HuH-7.5 (cell line): ENCODE measurements at regions not wholly inside any gene's neighbourhood (a gene's known extent, or its start where the extent isn't known, plus 50 kb on each side); places are given as distances from the start of the nearest gene placed in this dataset.

Source experiments
- DNase-seq: peaks from one replicate; pipeline ENCODE4 v3.0.0; 2011; ENCODE audit warnings: low spot score

GRCh38 chr14:82047777-82048470 is 514.3 kb upstream of the SEL1L start:
- DNase-seq, result no peak

GRCh38 chr14:82052778-82053177 is 519.1 kb upstream of the SEL1L start:
- DNase-seq, result no peak

DNA sequence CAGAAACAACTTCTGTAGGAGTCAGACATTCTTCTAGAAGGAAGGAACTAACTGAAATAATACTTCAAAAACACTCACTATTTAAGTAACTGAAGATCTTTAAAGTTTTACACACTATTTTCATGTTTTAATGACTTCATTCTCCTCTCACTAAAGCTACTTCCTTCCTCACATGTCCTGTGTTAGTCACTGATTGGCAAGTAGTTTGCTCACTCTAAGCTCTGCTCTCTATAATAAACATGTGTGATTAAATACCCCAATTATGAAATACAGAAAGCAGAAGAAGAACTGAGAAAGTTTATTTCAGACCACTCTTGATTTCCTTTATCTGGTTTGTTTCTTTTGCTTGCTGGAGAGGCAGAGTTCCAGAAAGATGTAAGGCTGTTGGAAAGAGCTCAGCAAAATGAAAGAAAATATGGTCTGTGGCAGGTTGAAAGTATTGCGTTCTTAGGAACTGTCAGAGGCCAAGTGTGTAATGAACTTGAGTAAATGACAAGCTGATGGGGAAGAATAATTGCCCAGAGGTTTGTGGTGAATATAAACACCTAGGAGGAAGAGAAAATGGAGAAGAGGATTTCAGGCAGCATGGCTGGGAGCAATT is 522.0 kb upstream of the SEL1L start:
- no peak for DNase-seq

GRCh38 chr14:82060219-82060618 is 526.6 kb upstream of the SEL1L start:
- no peak for DNase-seq

- no peak for DNase-seq
These were observed 533.7 kb upstream of the SEL1L start for GRCh38 chr14:82067221-82067875.

DNA sequence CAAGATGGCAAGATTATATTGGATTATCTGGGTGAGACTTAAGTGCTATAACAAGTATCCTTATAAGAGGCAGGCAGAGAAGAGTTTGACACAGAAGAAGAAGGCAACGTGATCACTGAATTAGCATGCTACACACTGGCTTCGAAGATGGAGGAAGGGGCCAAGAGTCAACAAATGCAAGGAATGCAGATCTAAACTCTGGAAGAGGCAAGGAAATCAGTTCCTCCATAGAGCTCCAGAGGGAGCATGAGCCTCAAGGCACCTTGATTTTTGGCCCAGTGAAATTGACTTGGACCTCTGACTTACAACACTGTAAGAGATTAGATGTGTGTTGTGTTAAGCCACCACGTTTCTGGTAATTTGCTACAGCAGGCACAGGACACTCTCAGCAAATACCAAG is 536.4 kb upstream of the SEL1L start:
- DNase-seq, result no peak

DNA sequence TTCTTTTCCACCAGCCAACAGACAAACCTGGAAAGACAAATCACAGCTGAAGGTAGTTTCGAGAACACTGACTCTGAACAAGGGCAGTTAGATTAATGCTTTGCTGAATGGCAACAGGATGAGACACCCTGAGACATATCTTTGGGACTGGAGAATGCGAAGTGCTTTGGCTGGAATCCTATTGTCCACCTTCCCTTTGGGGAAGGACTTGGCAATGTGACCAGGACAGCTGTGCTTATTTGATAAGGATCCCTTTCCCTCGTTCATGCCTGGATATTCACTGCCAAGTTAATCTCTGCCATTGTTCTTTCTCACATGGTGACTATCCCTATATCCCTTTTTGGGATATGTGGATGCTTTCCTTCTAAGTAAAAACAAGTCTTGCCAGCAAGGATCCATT is 537.1 kb upstream of the SEL1L start:
- DNase-seq, result no peak

GRCh38 chr14:82073547-82073946 is 539.9 kb upstream of the SEL1L start:
- DNase-seq, result no peak

DNA sequence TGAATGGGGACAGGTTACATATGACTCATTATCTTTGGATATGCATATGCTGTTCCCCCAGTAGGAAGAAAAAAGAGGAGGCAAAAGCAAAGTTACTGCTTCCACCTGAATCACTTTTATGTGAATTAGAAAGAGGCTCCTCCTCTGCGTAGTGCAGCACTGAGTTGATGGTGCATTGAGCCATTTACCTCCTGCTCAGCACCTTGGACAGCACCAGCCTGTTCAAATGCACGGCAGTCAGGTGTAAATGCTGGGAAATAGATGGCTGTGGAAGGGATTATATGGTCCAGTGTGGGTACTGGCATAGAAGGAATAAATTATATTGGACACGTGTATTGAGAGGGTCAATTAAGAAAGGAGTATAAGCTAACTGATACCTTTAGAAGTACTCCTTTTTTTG is 541.9 kb upstream of the SEL1L start:
- peak; percentile 7 for DNase-seq

- no peak for DNase-seq
These were observed 545.9 kb upstream of the SEL1L start for GRCh38 chr14:82079553-82079952.

GRCh38 chr14:82080370-82080769 is 546.7 kb upstream of the SEL1L start:
- no peak for DNase-seq

- no peak for DNase-seq
These were observed 551.2 kb upstream of the SEL1L start for GRCh38 chr14:82084813-82085212.

DNA sequence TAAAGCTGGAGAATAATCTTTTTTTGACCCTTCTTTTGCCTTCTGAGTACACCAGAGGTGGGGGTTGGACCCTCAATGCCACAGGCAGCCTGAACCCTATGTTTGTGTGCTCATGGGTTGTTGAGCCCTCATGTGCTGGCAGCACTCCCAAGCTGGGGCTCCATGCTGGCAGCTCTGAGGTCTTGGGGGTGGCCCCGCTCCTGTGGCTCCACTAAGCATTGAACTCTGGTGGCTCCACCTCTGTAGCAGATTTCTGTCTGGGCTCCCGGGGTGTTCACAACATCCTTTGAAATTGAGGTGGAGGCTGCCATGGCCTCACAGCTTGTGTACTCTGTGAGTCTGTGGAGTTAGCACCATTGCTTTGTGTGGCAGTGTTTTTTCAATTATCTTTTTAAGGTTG is 557.4 kb upstream of the SEL1L start:
- DNase-seq, result no peak

DNA sequence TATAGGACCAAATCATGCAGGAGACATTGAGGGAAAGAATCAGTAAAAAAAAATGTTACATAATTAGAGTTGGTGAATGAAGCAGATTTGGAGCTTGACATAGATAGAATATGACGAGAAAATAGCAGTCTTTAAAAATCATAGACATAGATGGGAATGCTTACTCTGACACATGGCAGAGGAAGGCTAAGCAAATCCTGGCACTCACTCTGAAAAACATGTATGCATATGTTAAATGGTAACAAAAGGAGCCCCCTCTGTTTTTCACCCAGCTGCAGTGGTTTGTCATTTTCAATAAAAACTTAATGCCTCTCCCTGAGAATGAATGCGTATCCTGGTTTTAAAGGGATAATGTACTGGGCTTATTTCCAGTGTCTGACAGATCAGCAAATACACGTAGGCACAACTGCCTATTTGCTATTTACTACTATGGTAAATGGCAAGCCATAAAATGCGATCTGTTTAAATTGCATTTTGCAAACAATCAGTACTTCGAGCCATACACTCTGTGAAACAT is 561.2 kb upstream of the SEL1L start:
- no peak for DNase-seq

DNA sequence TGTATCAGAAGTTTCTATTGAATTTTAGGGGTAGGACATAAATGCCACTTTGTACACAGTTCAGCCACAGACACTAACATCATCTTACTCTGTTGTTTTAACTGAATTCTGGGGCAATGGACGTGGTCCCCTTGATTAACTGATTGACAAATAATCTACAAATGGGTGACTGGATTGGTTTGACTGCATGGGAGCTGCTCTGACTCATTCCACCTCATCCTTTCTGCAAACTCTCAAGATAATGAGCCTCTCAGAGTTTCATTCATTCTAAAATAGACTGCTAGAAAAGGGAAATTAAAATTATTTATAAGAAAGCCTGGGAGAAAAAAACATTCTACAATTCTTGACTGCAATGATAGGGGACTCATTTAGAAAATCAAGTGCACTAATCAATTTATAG is 570.4 kb upstream of the SEL1L start:
- no peak for DNase-seq

GRCh38 chr14:82112210-82112839 is 578.7 kb upstream of the SEL1L start:
- no peak for DNase-seq

GRCh38 chr14:82113007-82113406 is 579.4 kb upstream of the SEL1L start:
- DNase-seq, result no peak

- no peak for DNase-seq
These were observed 580.1 kb upstream of the SEL1L start for GRCh38 chr14:82113710-82114109.

DNA sequence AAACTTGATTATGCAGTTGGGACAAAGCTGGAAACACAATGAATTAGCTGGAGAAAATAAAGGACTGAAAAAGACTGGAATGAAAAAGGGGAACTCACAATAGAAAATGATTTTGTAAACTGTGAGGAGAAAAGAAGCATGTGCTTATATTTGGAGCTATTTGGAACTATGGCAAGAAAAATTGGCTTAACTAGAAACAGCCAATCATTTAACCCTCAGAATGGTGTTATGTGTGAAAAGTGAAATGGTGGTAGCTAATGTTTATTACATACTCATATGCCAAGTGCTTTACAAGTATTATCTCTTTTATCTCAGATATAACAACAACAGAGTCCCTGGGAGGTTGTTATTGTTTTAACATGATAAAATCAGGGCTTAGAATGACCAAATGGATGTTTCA is 583.1 kb upstream of the SEL1L start:
- no peak for DNase-seq

GRCh38 chr14:82122655-82123054 is 589.0 kb upstream of the SEL1L start:
- no peak for DNase-seq

DNA sequence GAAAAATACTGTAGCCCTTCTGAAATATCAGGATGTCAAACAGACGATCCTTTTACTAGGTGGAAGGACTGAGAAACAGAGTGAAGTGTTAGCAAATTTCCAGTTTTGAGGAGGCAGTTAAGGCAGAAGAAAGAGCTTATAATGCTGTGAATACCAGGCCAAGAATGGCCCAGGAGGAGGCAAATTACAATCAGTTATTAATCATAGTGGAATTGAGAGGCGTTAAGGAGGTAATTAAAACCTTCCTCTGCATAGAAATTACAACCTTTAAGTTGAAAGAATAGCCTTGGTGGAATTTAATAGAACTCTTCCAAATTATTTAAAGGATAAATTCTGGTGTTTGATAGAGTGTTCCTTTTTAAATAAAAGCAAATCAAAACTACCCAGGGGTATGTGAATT is 590.9 kb upstream of the SEL1L start:
- DNase-seq, result no peak

GRCh38 chr14:82126006-82126405 is 592.4 kb upstream of the SEL1L start:
- DNase-seq, result no peak

DNA sequence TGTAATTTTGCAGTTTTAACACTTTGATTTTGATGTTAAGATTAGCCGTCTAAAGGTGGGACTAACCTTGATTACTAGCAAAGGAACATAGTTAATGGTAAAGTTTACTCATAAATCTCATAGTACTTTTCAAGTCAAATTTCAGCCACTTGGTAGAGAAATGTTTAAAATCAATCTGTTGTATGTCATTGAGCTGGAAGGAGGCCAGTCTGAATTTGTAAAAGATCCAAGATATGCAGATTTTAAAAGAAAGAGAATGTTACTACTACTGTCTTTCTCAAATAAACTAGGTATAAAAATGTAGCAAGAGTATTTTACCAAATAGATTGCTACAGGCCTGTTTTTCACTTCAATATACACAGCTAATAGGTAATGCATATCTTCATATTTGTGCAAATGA is 600.8 kb upstream of the SEL1L start:
- DNase-seq, result no peak
